ENCODE measurements at regions not wholly inside any gene's neighbourhood (a gene's known extent, or its start where the extent isn't known, plus 50 kb on each side); places are given as distances from the start of the nearest gene placed in this dataset.

- Histone ChIP-seq H3K36me3 (ENCODE audit: control insufficient read depth, insufficient read depth, low read length) (no peaks in the 10 kb centered on the region), H3K27me3 (ENCODE audit: control insufficient read depth, insufficient read depth, low read length) (no peaks in the 10 kb centered on the region), H3K4me1 (ENCODE audit: control insufficient read depth, insufficient read depth, low read length) (peaks cover 12% of the 10 kb centered on the region), H3K9ac (ENCODE audit: low read depth, low read length) (no peak overlapping the region), H3K4me3 (ENCODE audit: low read depth, low read length) (no peak overlapping the region), H3K9me3 (ENCODE audit: control insufficient read depth, insufficient read depth, low read length) (no peaks in the 10 kb centered on the region)
These were observed 106.8 kb upstream of the SPATA13 start for GRCh38 chr13:24053519-24054251.

DNA sequence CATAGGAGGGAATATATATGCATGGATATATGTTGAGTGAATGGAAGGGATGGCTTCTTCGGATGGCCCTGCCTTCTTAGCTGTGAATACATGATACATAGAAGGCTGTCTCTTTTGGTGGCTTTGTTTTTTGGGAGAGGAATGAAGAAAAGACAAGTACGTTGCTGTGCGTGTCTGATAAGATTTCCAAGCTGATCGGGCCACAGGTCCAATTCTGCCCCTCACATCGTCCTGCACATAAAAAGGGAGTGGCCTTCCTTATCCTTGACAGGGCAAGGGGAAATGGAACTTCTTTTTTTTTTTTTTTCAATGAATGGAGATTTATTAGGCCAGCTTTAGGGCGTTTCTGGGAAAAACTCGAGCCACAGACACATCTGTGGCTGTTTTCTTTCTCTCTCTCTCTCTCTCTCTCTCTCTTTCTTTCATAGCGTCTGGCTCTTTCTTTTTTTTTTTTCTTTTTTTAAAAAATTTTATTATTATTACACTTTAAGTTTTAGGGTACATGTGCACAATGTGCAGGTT lies 103.8 kb upstream of the SPATA13 start:
- Histone ChIP-seq H3K4me1 (ENCODE audit: control insufficient read depth, insufficient read depth, low read length) (peaks cover 6% of the 10 kb centered on the region), H3K4me3 (ENCODE audit: low read depth, low read length) (no peak overlapping the region), H3K9ac (ENCODE audit: low read depth, low read length) (no peak overlapping the region), H3K36me3 (ENCODE audit: control insufficient read depth, insufficient read depth, low read length) (no peaks in the 10 kb centered on the region), H3K9me3 (ENCODE audit: control insufficient read depth, insufficient read depth, low read length) (no peaks in the 10 kb centered on the region), H3K27me3 (ENCODE audit: control insufficient read depth, insufficient read depth, low read length) (no peaks in the 10 kb centered on the region)

DNA sequence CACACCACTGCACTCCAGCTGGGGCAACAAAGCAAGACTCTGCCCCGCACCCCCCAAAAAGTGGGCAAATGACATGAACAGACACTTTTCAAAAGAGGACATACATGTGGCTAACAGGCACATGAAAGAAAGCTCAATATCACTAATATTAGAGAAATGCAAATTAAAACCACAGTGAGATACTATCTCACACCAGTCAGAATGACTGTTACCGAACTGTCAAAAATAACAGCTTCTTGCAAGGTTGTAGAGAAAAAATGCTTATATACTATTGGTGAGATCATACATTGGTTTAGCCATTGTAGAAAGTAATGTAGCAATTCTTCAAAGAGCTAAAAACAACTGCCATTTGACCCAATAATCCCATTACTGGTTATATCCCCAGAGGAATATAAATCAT lies 99.5 kb upstream of the SPATA13 start:
- no peaks in the 10 kb centered on the region for H3K4me1 ChIP-seq (ENCODE audit: control insufficient read depth, insufficient read depth, low read length)
- H3K9ac ChIP-seq (ENCODE audit: low read depth, low read length), result no peak overlapping the region
- peaks cover 2% of the 10 kb centered on the region for H3K27me3 ChIP-seq (ENCODE audit: control insufficient read depth, insufficient read depth, low read length)
- no peaks in the 10 kb centered on the region for H3K36me3 ChIP-seq (ENCODE audit: control insufficient read depth, insufficient read depth, low read length)
- no peak overlapping the region for H3K4me3 ChIP-seq (ENCODE audit: low read depth, low read length)
- H3K9me3 ChIP-seq (ENCODE audit: control insufficient read depth, insufficient read depth, low read length), result no peaks in the 10 kb centered on the region

- H3K36me3 ChIP-seq (ENCODE audit: control insufficient read depth, insufficient read depth, low read length), result no peaks in the 10 kb centered on the region
- no peak overlapping the region for H3K9ac ChIP-seq (ENCODE audit: low read depth, low read length)
- H3K27me3 ChIP-seq (ENCODE audit: control insufficient read depth, insufficient read depth, low read length), result peaks cover 2% of the 10 kb centered on the region
- H3K4me3 ChIP-seq (ENCODE audit: low read depth, low read length), result no peak overlapping the region
- H3K4me1 ChIP-seq (ENCODE audit: control insufficient read depth, insufficient read depth, low read length), result no peaks in the 10 kb centered on the region
- no peaks in the 10 kb centered on the region for H3K9me3 ChIP-seq (ENCODE audit: control insufficient read depth, insufficient read depth, low read length)
These were observed 97.1 kb upstream of the SPATA13 start for GRCh38 chr13:24063281-24063877.

DNA sequence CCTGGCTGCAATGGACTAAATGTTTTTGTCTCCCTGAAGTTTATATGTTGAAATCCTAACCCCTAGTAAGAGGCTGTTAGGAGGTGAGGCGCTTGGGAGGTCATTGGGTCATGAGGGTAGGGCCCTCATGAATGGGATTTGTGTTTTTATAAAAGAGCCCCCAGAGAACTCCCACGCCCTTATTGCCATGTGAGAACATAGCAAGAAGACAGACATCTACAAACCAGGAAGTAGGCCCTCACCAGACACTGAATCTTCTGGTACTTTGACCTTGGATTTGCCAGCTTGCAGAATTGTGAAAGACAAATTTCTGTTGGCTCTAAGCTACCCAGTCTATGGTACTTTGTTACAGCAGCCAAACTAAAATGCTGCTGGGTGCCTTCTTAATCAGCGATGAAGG lies 96.1 kb upstream of the SPATA13 start:
- Histone ChIP-seq H3K36me3 (ENCODE audit: control insufficient read depth, insufficient read depth, low read length) (no peaks in the 10 kb centered on the region), H3K27me3 (ENCODE audit: control insufficient read depth, insufficient read depth, low read length) (peaks cover 2% of the 10 kb centered on the region), H3K9me3 (ENCODE audit: control insufficient read depth, insufficient read depth, low read length) (no peaks in the 10 kb centered on the region), H3K4me3 (ENCODE audit: low read depth, low read length) (no peak overlapping the region), H3K9ac (ENCODE audit: low read depth, low read length) (no peak overlapping the region), H3K4me1 (ENCODE audit: control insufficient read depth, insufficient read depth, low read length) (no peaks in the 10 kb centered on the region)

DNA sequence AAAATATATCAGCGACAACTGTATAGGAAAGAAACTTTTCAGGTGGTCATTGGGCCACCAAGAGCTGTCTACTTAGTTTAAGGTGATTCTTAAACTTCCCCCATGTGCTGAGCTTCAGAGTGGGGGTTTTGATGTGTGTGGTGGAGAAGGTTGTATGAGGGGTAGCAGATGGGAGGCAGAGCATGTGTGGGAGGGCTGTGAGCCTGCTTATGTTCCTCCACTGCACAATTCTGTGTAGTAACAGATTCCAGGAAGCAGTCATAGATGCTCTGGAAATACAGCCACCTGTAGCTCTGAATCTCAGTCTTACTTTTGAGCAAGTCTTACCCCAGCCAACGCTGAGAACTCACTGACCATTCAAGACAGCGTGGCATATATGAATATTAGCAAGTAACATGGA lies 95.3 kb upstream of the SPATA13 start:
- Histone ChIP-seq H3K4me3 (ENCODE audit: low read depth, low read length) (no peak overlapping the region), H3K27me3 (ENCODE audit: control insufficient read depth, insufficient read depth, low read length) (peaks cover 2% of the 10 kb centered on the region), H3K9ac (ENCODE audit: low read depth, low read length) (no peak overlapping the region), H3K36me3 (ENCODE audit: control insufficient read depth, insufficient read depth, low read length) (no peaks in the 10 kb centered on the region), H3K9me3 (ENCODE audit: control insufficient read depth, insufficient read depth, low read length) (no peaks in the 10 kb centered on the region), H3K4me1 (ENCODE audit: control insufficient read depth, insufficient read depth, low read length) (no peaks in the 10 kb centered on the region)

- no peaks in the 10 kb centered on the region for H3K4me1 ChIP-seq (ENCODE audit: control insufficient read depth, insufficient read depth, low read length)
- H3K36me3 ChIP-seq (ENCODE audit: control insufficient read depth, insufficient read depth, low read length), result no peaks in the 10 kb centered on the region
- no peaks in the 10 kb centered on the region for H3K9me3 ChIP-seq (ENCODE audit: control insufficient read depth, insufficient read depth, low read length)
- H3K9ac ChIP-seq (ENCODE audit: low read depth, low read length), result no peak overlapping the region
- H3K4me3 ChIP-seq (ENCODE audit: low read depth, low read length), result no peak overlapping the region
- H3K27me3 ChIP-seq (ENCODE audit: control insufficient read depth, insufficient read depth, low read length), result peaks cover 2% of the 10 kb centered on the region
These were observed 93.9 kb upstream of the SPATA13 start for GRCh38 chr13:24066405-24067295.

- no peaks in the 10 kb centered on the region for H3K9me3 ChIP-seq (ENCODE audit: control insufficient read depth, insufficient read depth, low read length)
- H3K4me3 ChIP-seq (ENCODE audit: low read depth, low read length), result no peak overlapping the region
- H3K4me1 ChIP-seq (ENCODE audit: control insufficient read depth, insufficient read depth, low read length), result no peaks in the 10 kb centered on the region
- no peak overlapping the region for H3K9ac ChIP-seq (ENCODE audit: low read depth, low read length)
- H3K36me3 ChIP-seq (ENCODE audit: control insufficient read depth, insufficient read depth, low read length), result no peaks in the 10 kb centered on the region
- H3K27me3 ChIP-seq (ENCODE audit: control insufficient read depth, insufficient read depth, low read length), result peaks cover 2% of the 10 kb centered on the region
These were observed 92.0 kb upstream of the SPATA13 start for GRCh38 chr13:24068472-24068871.

DNA sequence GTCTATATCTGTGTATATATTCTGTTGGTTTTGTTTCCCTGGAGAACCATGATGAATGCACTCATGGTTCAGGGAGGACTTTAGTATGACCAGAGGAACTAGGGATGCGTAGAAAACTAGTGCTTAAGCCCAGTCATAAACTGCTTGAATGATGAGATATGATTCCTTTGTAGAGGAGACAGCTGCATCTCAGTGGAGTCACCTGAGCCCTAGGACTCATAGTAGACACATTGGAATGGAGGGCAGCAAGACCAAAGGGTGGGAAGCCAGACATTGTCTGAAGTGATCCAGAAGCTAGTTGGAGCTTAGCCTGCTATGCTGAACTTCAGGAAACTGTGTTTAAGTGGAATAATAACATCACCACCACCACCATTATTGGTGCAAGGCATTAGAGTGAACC lies 89.5 kb upstream of the SPATA13 start:
- Histone ChIP-seq H3K9ac (ENCODE audit: low read depth, low read length) (no peak overlapping the region), H3K4me1 (ENCODE audit: control insufficient read depth, insufficient read depth, low read length) (no peaks in the 10 kb centered on the region), H3K27me3 (ENCODE audit: control insufficient read depth, insufficient read depth, low read length) (no peaks in the 10 kb centered on the region), H3K4me3 (ENCODE audit: low read depth, low read length) (no peak overlapping the region), H3K36me3 (ENCODE audit: control insufficient read depth, insufficient read depth, low read length) (no peaks in the 10 kb centered on the region), H3K9me3 (ENCODE audit: control insufficient read depth, insufficient read depth, low read length) (no peaks in the 10 kb centered on the region)

DNA sequence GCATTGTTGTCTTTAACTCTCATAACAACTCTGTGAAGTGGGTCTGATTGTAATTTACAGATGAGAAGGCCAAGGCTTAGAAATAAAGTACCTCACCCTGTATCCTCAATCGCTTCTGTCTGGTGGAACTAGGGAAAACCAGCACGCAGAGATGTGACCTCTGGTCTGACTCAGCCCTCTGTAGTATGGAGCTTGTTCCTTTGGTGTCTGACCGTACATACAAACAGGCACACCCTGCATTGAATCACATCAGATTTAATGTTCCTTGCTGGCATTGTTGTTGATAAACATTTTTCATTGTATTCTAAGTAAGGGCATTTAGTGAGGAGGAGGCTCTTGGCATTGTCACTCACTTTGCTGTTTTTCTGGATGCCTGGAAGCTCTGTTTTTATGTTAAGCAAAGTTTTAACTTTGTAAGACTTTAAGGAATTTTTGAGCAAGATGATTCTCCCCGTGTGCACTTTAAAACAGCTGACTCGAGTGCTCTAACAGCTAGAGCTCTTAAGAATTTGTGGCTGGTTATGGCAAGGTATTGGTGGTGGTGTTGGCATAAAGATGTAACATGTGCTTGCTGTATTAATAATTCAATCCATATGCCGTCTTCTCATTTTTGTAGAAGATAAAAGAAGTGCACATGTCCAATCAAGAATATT lies 89.0 kb upstream of the SPATA13 start:
- no peaks in the 10 kb centered on the region for H3K36me3 ChIP-seq (ENCODE audit: control insufficient read depth, insufficient read depth, low read length)
- no peak overlapping the region for H3K4me3 ChIP-seq (ENCODE audit: low read depth, low read length)
- no peaks in the 10 kb centered on the region for H3K9me3 ChIP-seq (ENCODE audit: control insufficient read depth, insufficient read depth, low read length)
- peaks cover 3% of the 10 kb centered on the region for H3K4me1 ChIP-seq (ENCODE audit: control insufficient read depth, insufficient read depth, low read length)
- no peak overlapping the region for H3K9ac ChIP-seq (ENCODE audit: low read depth, low read length)
- no peaks in the 10 kb centered on the region for H3K27me3 ChIP-seq (ENCODE audit: control insufficient read depth, insufficient read depth, low read length)

DNA sequence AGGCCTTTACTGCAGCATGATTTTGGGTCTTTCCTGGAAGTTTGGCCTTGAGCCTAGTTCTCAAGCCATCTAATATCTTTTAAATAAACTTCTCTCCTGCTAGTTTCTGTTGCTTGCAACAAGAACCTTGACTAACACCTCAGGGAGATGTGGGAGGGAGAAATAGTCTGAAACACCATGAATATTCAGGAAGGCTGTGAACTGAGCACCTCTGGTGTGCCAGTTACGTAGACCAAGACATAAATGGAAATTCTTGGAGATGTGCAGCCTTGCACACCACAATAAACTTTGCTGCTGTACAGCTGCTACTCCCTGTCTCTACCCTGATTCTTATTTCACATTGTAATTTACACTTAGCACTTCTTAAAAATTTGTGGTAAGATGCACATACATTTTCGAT lies 86.9 kb upstream of the SPATA13 start:
- H3K4me3 ChIP-seq (ENCODE audit: low read depth, low read length), result no peak overlapping the region

More for the DNA sequence above, 86.9 kb upstream of the SPATA13 start:
- no peak overlapping the region for H3K9ac ChIP-seq (ENCODE audit: low read depth, low read length)
- H3K27me3 ChIP-seq (ENCODE audit: control insufficient read depth, insufficient read depth, low read length), result no peaks in the 10 kb centered on the region
- peaks cover 7% of the 10 kb centered on the region for H3K4me1 ChIP-seq (ENCODE audit: control insufficient read depth, insufficient read depth, low read length)
- H3K36me3 ChIP-seq (ENCODE audit: control insufficient read depth, insufficient read depth, low read length), result no peaks in the 10 kb centered on the region
- H3K9me3 ChIP-seq (ENCODE audit: control insufficient read depth, insufficient read depth, low read length), result no peaks in the 10 kb centered on the region
